Esophagus muscularis mucosa (tissue), 4 donors: ENCODE measurements at regions not wholly inside any gene's neighbourhood (a gene's known extent, or its start where the extent isn't known, plus 50 kb on each side); places are given as distances from the start of the nearest gene placed in this dataset.

Experiments used
- DNase-seq: peaks from one replicate; pipeline ENCODE4 v3.0.0-alpha.2; 2017; ENCODE audit errors: extremely low spot score
- H3K27ac ChIP-seq, 4 donors: fragments of 200-600 bp; sonication (generic); replicated peaks in 1 of 4; 1 replicate in 3 of 4; 2 replicates in 1 of 4; pipeline ENCODE4 v1.5.1; 2016 to 2019; ENCODE audit warnings: mild to moderate bottlenecking in 1 of 4
- H3K27me3 ChIP-seq, 4 donors: fragments of 200-600 bp; sonication (generic); one replicate each; pipeline versions ENCODE4 v1.5.1 to v1.6.0; 2016 to 2019
- H3K36me3 ChIP-seq, 4 donors: fragments of 200-600 bp; sonication (generic); one replicate each; pipeline ENCODE4 v1.5.1; 2016 to 2019
- H3K4me1 ChIP-seq, 4 donors: fragments of 200-600 bp; sonication (generic); one replicate each; pipeline ENCODE4 v1.5.1; 2016 to 2019
- H3K4me3 ChIP-seq, 4 donors: fragments of 200-600 bp; sonication (generic); 1 replicate in 2 of 4; 2 replicates in 2 of 4; pipeline ENCODE4 v1.5.1; 2016 to 2019; ENCODE audit warnings: mild to moderate bottlenecking in 4 of 4, moderate library complexity in 1 of 4
- H3K9me3 ChIP-seq, 4 donors: fragments of 200-600 bp; sonication (generic); 1 replicate in 3 of 4; 2 replicates in 1 of 4; pipeline ENCODE4 v1.5.1; 2016 to 2019
- EP300 ChIP-seq: sonication (generic); formaldehyde crosslinking; IDR thresholded peaks from one replicate; pipeline ENCODE4 v1.6.1; 2017; ENCODE audit warnings: antibody characterized with exemption
- POLR2A ChIP-seq: fragments of 450-650 bp; IDR thresholded peaks from one replicate; pipeline ENCODE4 v1.6.1; 2017; ENCODE audit warnings: antibody characterized with exemption, moderate library complexity, mild to moderate bottlenecking, low read depth
- POLR2AphosphoS5 ChIP-seq, 2 donors: sonication (generic); formaldehyde crosslinking; IDR thresholded peaks; one replicate each; pipeline ENCODE4 v1.6.1; 2017; ENCODE audit warnings: antibody characterized with exemption in 2 of 2
- WGBS: methylation state at CpG from one replicate; pipeline ENCODE4 v1.1.5; 2018; 5-methylcytosine and 5-hydroxymethylcytosine counted together
- intact Hi-C: fragments of 100-400 bp; cut with DNase I; formaldehyde crosslinking; loops from one replicate; pipeline ENCODE4 v1.15.1; 2023
- TF ChIP-seq, protein P1 (sequence below), 3 experiments: fragments of 200-600 bp in 2 of 3; fragments of 450-650 bp in 1 of 3; sonication (generic) in 2 of 3; IDR thresholded peaks; one replicate each; pipeline ENCODE4 v1.5.1; 2017 to 2019; ENCODE audit warnings: antibody characterized with exemption in 3 of 3, mild to moderate bottlenecking in 2 of 3, moderate library complexity in 1 of 3

DNA sequence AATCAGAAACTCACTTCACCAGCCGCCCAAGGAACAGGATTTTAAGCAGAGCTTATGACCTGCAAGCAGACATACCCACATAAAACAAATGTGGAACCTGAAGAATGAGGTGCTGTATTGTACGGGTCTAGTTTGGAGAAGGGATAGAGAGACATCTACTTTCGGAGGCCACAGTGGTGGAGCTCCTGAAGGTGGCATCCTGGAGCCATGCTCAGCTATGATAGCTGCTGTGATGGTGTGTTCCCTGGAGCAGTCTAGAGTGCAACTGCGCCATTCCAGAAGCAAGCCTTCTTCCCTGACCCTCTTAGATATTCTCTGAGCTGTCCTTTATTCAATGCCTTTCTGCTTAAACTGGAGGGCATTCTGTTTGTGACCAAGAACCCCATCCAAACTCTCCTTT lies 402.6 kb downstream of the FUT8 start:
- TF ChIP-seq EP300 (no peak), POLR2A (no peak), POLR2AphosphoS5 (IDR thresholded peaks at IDR 0.05) (no peak)
- TF ChIP-seq, protein P1, sequence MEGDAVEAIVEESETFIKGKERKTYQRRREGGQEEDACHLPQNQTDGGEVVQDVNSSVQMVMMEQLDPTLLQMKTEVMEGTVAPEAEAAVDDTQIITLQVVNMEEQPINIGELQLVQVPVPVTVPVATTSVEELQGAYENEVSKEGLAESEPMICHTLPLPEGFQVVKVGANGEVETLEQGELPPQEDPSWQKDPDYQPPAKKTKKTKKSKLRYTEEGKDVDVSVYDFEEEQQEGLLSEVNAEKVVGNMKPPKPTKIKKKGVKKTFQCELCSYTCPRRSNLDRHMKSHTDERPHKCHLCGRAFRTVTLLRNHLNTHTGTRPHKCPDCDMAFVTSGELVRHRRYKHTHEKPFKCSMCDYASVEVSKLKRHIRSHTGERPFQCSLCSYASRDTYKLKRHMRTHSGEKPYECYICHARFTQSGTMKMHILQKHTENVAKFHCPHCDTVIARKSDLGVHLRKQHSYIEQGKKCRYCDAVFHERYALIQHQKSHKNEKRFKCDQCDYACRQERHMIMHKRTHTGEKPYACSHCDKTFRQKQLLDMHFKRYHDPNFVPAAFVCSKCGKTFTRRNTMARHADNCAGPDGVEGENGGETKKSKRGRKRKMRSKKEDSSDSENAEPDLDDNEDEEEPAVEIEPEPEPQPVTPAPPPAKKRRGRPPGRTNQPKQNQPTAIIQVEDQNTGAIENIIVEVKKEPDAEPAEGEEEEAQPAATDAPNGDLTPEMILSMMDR (IDR thresholded peaks at IDR 0.05) = no peak
- intact Hi-C loops = no loop called here
- no peaks in the 10 kb centered on the region for H3K9me3 ChIP-seq
- no peaks in the 10 kb centered on the region for H3K4me1 ChIP-seq
- WGBS = 89% methylated on average over 4 of the region's 4 CpGs
- no peak overlapping the region for H3K4me3 ChIP-seq
- DNase-seq = no peak
- H3K36me3 ChIP-seq = no peaks in the 10 kb centered on the region
- H3K27me3 ChIP-seq = peaks cover 0 to 7% (median 2%) of the 10 kb centered on the region in 4 donors
- no peak overlapping the region for H3K27ac ChIP-seq

- intact Hi-C loops = no loop called here
- no peak overlapping the region for H3K27ac ChIP-seq
- no peak for DNase-seq
- H3K4me1 ChIP-seq = no peaks in the 10 kb centered on the region
- TF ChIP-seq, protein P1 (IDR thresholded peaks at IDR 0.05) = no peak
- TF ChIP-seq POLR2A (no peak), EP300 (no peak), POLR2AphosphoS5 (IDR thresholded peaks at IDR 0.05) (no peak)
- H3K27me3 ChIP-seq = peaks cover 0 to 16% (median 0%) of the 10 kb centered on the region in 4 donors
- H3K9me3 ChIP-seq = no peaks in the 10 kb centered on the region
- H3K4me3 ChIP-seq = no peak overlapping the region
- WGBS = 88% methylated on average over 1 of the region's 1 CpG
- H3K36me3 ChIP-seq = no peaks in the 10 kb centered on the region
Observed at GRCh38 chr14:65817011-65817410, 404.5 kb downstream of the FUT8 start.

GRCh38 chr14:65819569-65819968 lies 407.0 kb downstream of the FUT8 start:
- H3K27ac ChIP-seq = no peak overlapping the region
- intact Hi-C loops = no loop called here
- no peaks in the 10 kb centered on the region for H3K4me1 ChIP-seq
- no peaks in the 10 kb centered on the region for H3K36me3 ChIP-seq
- peaks cover 0 to 16% (median 0%) of the 10 kb centered on the region in 4 donors for H3K27me3 ChIP-seq
- TF ChIP-seq, protein P1 (IDR thresholded peaks at IDR 0.05) = no peak
- TF ChIP-seq POLR2A (no peak), POLR2AphosphoS5 (IDR thresholded peaks at IDR 0.05) (no peak), EP300 (no peak)
- H3K9me3 ChIP-seq = no peaks in the 10 kb centered on the region
- no peak overlapping the region for H3K4me3 ChIP-seq
- no peak for DNase-seq
- 55% methylated on average over 5 of the region's 5 CpGs for WGBS

DNA sequence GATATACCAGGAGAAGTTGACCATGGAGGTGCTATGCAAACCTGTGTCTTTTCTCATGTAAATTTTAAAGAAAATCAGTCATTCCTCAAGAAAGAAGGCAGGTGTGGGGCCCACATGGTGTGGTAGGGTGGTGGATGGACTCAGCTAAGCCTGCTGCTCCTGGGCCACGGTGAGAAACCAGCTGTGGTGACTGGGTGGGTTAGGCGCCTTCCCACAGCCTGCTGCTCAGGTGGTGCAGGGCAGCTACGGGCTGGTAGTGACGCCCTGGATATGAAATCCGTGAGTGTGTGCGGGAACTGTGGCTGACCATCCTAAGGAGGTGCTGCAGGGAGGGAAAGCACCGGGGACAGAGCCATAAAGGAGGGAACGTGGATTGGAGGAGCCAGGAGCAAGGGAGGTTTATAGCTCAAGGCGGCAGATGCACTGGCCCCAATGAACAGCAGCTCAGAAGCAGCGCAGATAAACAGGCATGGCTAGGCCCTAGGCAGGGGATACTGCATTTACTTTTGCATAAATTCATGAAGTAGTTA lies 408.8 kb downstream of the FUT8 start:
- Histone ChIP-seq H3K4me1 (no peaks in the 10 kb centered on the region), H3K4me3 (no peak overlapping the region), H3K27me3 (peaks cover 0 to 16% (median 0%) of the 10 kb centered on the region in 4 donors), H3K9me3 (no peaks in the 10 kb centered on the region), H3K36me3 (no peaks in the 10 kb centered on the region), H3K27ac (no peak overlapping the region)
- intact Hi-C loops = loop anchor here (10.0 kb wide), 1 partner anchor 836 kb away; the partner anchor contains the start of gene FNTB
- WGBS = 91% methylated on average over 10 of the region's 10 CpGs
- DNase-seq = no peak
- TF ChIP-seq POLR2A = no peak
- TF ChIP-seq EP300 = no peak
- TF ChIP-seq POLR2AphosphoS5 (IDR thresholded peaks at IDR 0.05) = no peak
- TF ChIP-seq, protein P1 (IDR thresholded peaks at IDR 0.05) = no peak
